HFF-Myc (cell line): ENCODE measurements at regions not wholly inside any gene's neighbourhood (a gene's known extent, or its start where the extent isn't known, plus 50 kb on each side); places are given as distances from the start of the nearest gene placed in this dataset.

Source experiments
- DNase-seq: peaks from one replicate; pipeline ENCODE4 v3.0.0-alpha.2; 2011; ENCODE audit warnings: low read depth; ENCODE audit errors: extremely low read depth
- H3K4me3 ChIP-seq: replicated peaks from 2 replicates; pipeline ENCODE4 v1.5.1; 2011; ENCODE audit warnings: low read depth, mild to moderate bottlenecking, control low read depth, low read length
- TF ChIP-seq, protein P1 (sequence below): IDR thresholded peaks from 2 replicates; pipeline ENCODE4 v1.5.1; 2012; ENCODE audit warnings: mild to moderate bottlenecking, low read depth, low read length, control low read depth; ENCODE audit errors: missing control alignments

DNA sequence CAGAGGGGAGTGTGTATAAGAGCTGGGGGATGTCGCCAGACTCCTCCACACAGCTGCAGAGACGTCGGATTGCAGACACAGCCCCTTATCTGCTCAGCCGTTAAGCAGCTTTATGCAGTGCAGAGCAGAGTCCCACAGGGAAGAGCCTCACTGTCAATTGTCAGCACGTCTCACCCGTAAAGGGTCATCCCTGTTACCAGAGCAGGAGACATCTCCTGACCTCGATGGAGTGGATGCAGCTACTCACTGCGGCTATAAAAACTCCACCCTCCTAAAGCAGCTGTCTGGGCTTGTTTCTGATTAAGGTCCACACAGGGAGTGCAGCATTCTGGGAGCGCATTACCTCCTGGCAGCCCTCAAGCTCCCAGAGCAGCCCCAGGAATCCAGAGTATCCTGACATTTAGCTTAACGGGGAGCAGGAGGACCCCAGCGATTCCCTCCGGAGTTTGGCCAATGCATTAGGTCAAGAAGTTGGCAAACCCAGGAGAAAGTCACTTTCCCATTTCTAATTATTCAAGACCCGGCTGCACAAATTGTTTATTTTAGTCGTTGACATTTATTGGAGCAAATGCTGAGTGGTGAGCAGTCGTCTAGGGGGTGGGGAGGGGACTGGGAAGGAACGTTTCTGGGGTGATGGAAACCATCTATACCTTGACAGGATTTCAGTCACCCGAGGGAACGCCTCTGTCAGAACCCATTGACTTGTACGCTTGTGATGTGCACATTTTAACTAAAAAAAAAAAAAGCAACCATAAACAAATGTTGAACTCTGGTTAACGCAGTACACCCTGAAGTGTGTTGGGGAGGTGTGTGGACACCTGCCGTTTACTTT is 100.0 kb upstream of the ZNF469 start:
- TF ChIP-seq, protein P1, sequence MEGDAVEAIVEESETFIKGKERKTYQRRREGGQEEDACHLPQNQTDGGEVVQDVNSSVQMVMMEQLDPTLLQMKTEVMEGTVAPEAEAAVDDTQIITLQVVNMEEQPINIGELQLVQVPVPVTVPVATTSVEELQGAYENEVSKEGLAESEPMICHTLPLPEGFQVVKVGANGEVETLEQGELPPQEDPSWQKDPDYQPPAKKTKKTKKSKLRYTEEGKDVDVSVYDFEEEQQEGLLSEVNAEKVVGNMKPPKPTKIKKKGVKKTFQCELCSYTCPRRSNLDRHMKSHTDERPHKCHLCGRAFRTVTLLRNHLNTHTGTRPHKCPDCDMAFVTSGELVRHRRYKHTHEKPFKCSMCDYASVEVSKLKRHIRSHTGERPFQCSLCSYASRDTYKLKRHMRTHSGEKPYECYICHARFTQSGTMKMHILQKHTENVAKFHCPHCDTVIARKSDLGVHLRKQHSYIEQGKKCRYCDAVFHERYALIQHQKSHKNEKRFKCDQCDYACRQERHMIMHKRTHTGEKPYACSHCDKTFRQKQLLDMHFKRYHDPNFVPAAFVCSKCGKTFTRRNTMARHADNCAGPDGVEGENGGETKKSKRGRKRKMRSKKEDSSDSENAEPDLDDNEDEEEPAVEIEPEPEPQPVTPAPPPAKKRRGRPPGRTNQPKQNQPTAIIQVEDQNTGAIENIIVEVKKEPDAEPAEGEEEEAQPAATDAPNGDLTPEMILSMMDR, result no peak
- DNase-seq, result no peak
- H3K4me3 ChIP-seq, result no peak overlapping the region

DNA sequence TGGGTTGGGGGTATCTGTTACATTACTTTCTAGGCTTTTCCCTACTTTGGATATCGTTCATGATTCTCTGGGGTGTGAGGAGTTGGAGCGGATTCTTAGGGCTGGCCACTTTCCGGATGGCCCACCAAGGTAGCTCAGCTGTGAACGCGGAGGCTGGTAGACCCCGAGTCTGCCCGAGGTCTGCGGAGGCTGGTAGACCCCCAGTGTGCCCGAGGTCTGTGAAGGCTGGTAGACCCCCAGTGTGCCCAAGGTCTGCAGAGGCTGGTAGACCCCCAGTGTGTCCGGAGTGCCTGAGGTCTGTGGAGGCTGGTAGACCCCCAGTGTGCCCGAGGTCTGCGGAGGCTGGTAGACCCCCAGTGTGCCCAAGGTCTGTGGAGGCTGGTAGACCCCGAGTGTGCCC is 99.2 kb upstream of the ZNF469 start:
- DNase-seq, result no peak
- H3K4me3 ChIP-seq, result no peak overlapping the region
- TF ChIP-seq, protein P1, result no peak

DNA sequence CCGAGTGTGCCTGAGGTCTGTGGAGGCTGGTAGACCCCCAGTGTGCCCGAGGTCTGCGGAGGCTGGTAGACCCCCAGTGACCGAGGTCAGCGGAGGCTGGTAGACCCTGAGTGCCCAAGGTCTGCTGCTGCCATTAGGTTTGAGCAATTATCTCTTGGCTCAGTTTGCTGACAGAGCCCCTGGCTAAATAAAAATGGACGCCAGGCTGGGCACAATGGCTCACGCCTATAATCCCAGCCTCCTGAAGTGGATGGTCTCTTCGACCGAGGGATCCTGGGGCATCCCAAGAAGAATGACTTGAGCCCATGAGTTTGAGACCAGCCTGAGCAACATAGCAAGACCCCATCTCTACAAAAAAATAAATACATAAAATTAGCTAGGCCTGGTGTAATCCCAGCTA is 98.7 kb upstream of the ZNF469 start:
- H3K4me3 ChIP-seq, result no peak overlapping the region
- DNase-seq, result no peak
- TF ChIP-seq, protein P1, result no peak

DNA sequence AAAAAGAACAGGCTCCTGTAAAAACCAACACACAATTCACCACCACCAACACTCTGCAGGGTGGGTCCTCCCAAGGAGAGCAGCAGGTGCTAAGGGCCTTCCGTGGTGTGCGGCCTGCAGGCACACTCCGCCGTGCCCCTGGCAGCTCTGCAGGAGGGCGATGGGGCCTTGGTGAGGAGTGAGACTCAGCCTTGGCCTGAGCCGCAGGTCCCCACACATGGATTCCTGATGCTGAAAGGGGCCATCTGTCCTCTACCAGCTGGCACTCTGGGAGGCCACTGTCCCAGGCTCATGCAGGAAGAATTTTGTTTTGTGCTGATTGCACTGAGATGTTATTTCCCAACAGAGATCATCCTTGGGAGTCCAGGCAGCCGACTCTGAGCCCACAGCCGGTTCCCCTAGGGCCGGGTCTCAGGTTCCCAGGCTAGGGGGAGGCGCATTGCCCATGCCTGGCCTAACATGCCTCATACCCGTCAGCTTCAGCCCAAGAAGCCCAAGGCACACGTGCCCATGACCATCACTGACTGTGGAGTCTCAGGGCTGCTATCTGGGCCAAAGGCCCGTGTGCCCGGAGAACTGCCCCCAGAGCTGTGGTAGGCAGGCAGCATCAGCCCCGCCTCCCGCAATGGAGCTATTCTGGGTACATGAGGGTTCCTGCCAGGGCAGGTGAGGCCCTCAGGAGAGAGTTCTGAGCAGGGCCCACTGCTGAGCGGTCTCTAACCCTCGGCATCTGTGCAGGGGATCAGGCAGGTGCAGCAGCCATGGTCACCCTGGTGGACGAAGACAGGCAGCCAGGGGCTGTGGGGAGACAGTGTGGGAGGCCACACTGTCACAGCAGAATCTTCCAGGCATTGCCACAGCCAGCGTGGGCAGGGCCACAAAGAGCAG is 97.9 kb upstream of the ZNF469 start:
- DNase-seq, result no peak
- TF ChIP-seq, protein P1, result no peak
- no peak overlapping the region for H3K4me3 ChIP-seq

DNA sequence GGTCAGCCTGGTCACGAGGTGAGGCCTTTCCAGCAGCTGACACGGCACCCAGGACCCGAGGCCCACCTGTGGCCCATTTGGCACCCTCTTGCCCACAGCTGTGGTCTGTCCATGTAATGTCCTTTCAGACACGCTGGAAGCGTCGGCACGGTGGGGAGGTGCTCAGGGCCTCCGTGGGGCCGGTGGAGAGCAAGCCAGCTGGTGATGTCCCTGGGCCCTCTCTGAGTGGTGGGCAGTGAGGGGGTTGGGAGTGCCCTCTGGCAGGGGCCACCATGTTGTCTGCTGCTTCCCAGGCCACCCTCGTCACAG is 97.3 kb upstream of the ZNF469 start:
- H3K4me3 ChIP-seq, result no peak overlapping the region
- no peak for DNase-seq
- TF ChIP-seq, protein P1, result no peak

DNA sequence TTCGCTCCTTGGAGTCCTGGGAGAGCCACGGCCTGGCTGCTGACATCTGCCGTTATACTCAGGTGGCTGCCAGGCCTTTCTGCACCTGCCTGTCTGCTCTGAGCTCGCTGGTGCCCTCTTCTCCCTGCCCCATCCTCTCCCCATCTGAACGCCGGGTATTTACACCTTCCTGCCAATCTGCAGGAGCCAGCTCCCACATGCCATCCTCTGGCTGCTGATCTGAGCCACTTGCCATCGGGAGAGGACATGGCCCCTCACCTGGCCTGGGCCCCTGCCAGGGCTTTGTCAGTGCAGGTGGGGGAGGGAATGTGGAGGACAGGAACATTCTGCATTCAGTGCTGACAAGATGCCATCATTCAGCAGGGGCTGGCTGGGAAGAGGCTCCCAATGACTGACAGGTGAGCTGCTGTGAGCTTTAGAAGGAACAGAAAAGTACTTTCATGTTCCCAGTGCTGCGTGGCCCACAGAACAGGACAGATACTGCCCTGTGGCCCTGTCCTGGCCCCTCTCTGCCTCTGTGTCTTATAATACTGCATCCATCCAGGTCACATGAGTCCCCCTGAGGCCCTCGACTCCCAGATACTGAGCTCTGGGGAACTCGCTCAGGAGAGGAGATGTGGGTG is 96.3 kb upstream of the ZNF469 start:
- TF ChIP-seq, protein P1, result no peak
- H3K4me3 ChIP-seq, result no peak overlapping the region
- no peak for DNase-seq
